Ovary (tissue), 7 donors: ENCODE measurements at regions not wholly inside any gene's neighbourhood (a gene's known extent, or its start where the extent isn't known, plus 50 kb on each side); places are given as distances from the start of the nearest gene placed in this dataset.

Experiments
- DNase-seq, 5 donors: peaks; one replicate each; pipeline ENCODE4 v3.0.0-alpha.2; 2019 to 2020
- H3K27ac ChIP-seq, 2 donors: fragments of 200-600 bp; one replicate each; pipeline versions ENCODE4 v1.5.1 to v1.8.0; 2019 to 2022
- H3K27me3 ChIP-seq: fragments of 200-600 bp; one replicate; pipeline ENCODE4 v1.8.0; 2022
- H3K36me3 ChIP-seq: fragments of 200-600 bp; sonication (generic); one replicate; pipeline ENCODE4 v1.5.1; 2019
- H3K4me1 ChIP-seq: one replicate; pipeline ENCODE4 v1.8.1; 2013; ENCODE audit warnings: mild to moderate bottlenecking, moderate library complexity; ENCODE audit not compliant: insufficient read depth
- H3K4me3 ChIP-seq: fragments of 200-600 bp; sonication (generic); one replicate; pipeline ENCODE4 v1.5.1; 2017
- H3K9me3 ChIP-seq, 2 donors: fragments of 200-600 bp in 1 of 2; sonication (generic) in 1 of 2; one replicate each; pipeline versions ENCODE4 v1.5.1 to v1.8.1; 2013 to 2019; ENCODE audit warnings: mild to moderate bottlenecking in 1 of 2, moderate library complexity in 1 of 2
- EP300 ChIP-seq: sonication (generic); formaldehyde crosslinking; IDR thresholded peaks from one replicate; pipeline ENCODE4 v1.6.1; 2017; ENCODE audit warnings: antibody characterized with exemption
- POLR2A ChIP-seq: fragments of 450-650 bp; IDR thresholded peaks from one replicate; pipeline ENCODE4 v1.6.1; 2017; ENCODE audit warnings: antibody characterized with exemption, mild to moderate bottlenecking, moderate library complexity
- WGBS, 3 donors: extraction: QIAGEN DNeasy Blood & Tissue Kit in 1 of 3; methylation state at CpG; one replicate each; pipeline versions ENCODE4 v1.1.5 to v1.1.7; 2013 to 2017; 5-methylcytosine and 5-hydroxymethylcytosine counted together
- intact Hi-C, 4 donors: fragments of 100-400 bp; cut with DNase I; formaldehyde crosslinking; loops; one replicate each; pipeline versions ENCODE4 v1.11.0 to v1.15.1; 2022 to 2023
- TF ChIP-seq, protein P1 (sequence below), 3 donors: fragments of 450-650 bp in 2 of 3; fragments of 200-600 bp in 1 of 3; IDR thresholded peaks; one replicate each; pipeline versions ENCODE4 v1.5.1 to v1.8.0; 2016 to 2022; ENCODE audit warnings: antibody characterized with exemption in 3 of 3, mild to moderate bottlenecking in 1 of 3
- donor health status: DM: no; HTN: no; CAD: no; lungs with moderate emphysema.
- donor health status: DM: no; HTN: no; CAD: no.
- donor health status: Bipolar disorder and iron deficiency.
- donor health status: DM: no; HTN: no; CAD: no.
- donor health status: DM: yes; HTN: yes; CAD: no.

DNA sequence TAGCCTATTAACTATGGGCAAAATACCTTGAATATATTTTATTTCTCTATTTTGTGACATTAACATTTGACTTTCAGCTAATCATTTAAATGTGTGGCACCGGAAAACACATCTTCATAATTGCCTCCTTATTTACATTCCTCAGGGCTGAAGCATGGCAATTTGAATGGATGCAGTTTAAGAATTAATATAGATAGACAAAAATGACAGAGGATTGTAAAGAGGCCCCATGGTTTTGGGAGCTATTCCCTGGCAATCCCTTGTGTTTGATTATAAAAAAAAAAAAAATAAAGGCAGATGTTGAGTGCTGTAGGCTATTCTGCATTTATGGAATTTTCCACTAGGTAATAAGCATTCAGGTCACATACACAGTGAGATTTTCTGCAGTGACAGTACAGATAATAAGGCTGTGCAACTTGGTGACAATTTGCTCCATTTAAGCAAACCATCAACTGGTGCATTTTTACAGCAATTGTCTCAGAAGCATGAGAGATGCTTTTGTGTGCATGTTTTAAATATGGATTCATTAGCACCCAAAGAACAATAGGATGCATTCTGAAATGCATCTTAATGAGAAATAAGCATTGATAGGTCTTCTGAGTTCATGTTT is 123.2 kb upstream of the SLC38A4 start:
- H3K9me3 ChIP-seq = no peaks in the 10 kb centered on the region
- H3K27ac ChIP-seq = no peak overlapping the region
- H3K4me3 ChIP-seq = no peak overlapping the region
- H3K36me3 ChIP-seq = no peaks in the 10 kb centered on the region
- no peak for DNase-seq
- no peaks in the 10 kb centered on the region for H3K4me1 ChIP-seq
- TF ChIP-seq, protein P1, sequence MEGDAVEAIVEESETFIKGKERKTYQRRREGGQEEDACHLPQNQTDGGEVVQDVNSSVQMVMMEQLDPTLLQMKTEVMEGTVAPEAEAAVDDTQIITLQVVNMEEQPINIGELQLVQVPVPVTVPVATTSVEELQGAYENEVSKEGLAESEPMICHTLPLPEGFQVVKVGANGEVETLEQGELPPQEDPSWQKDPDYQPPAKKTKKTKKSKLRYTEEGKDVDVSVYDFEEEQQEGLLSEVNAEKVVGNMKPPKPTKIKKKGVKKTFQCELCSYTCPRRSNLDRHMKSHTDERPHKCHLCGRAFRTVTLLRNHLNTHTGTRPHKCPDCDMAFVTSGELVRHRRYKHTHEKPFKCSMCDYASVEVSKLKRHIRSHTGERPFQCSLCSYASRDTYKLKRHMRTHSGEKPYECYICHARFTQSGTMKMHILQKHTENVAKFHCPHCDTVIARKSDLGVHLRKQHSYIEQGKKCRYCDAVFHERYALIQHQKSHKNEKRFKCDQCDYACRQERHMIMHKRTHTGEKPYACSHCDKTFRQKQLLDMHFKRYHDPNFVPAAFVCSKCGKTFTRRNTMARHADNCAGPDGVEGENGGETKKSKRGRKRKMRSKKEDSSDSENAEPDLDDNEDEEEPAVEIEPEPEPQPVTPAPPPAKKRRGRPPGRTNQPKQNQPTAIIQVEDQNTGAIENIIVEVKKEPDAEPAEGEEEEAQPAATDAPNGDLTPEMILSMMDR (IDR thresholded peaks at IDR 0.05) = no peak
- TF ChIP-seq EP300 (no peak), POLR2A (no peak)
- intact Hi-C loops = no loop called here
- H3K27me3 ChIP-seq = no peaks in the 10 kb centered on the region
- WGBS, 3 donors = 32 to 55% (median 43%) methylated on average over 1 of the region's 1 CpG

DNA sequence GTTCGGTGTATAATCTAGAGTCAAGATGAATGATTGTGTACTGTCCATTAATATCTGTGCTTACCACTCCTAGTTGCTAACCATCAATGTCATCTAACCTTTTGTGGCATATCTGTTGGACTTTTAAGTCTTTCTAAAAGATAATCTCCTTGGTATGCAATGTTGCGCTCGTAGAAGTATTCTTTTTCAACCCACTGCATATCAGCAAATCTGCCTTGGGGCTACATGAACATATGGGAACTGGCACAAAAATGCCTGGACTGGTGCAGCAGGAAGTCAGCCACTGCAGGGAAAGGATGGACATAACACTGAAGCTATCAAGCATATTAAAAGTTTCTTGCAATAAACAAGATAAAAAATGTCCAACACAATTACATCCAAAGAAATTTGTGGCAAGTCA is 124.3 kb upstream of the SLC38A4 start:
- TF ChIP-seq, protein P1 (IDR thresholded peaks at IDR 0.05) = no peak
- TF ChIP-seq EP300 = no peak
- TF ChIP-seq POLR2A = no peak
- H3K9me3 ChIP-seq = no peaks in the 10 kb centered on the region
- WGBS, 3 donors = 84 to 89% (median 85%) methylated on average over 3 of the region's 3 CpGs
- intact Hi-C loops = no loop called here
- H3K27ac ChIP-seq = no peak overlapping the region
- H3K4me1 ChIP-seq = no peaks in the 10 kb centered on the region
- no peak overlapping the region for H3K4me3 ChIP-seq
- DNase-seq = no peak
- no peaks in the 10 kb centered on the region for H3K27me3 ChIP-seq
- no peaks in the 10 kb centered on the region for H3K36me3 ChIP-seq

DNA sequence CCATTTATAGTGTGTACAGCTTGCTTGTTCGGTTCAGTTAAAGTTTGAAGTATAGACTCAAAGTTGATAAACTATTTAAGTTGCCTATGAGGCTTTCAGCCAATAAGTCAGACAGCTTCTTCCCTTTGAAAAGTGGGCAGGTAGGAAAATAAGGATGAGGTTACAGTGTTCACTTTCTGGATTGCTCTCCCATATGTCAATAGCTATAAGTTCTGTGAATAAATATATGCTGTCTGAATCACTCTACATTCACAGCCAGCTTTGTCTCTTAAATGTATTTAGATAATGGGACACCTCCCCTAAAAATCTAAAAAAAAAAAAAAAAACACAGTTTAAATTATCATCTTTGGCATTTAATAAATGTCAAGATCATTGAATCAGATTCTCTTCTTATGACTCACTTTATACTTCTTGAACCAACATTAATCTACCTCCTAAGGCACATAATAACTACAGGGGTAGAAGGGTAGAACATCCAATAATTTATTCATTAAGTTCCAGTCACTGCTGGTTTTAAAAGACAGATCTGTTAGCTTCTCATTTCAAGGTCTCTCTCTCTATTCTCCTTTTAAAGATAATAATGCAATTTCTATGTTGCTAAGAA is 126.4 kb upstream of the PCED1B start:
- H3K27ac ChIP-seq = no peak overlapping the region
- no peak for TF ChIP-seq EP300
- no peak for TF ChIP-seq POLR2A
- TF ChIP-seq, protein P1 (IDR thresholded peaks at IDR 0.05) = no peak
- WGBS, 3 donors = 57 to 70% (median 65%) methylated on average over 1 of the region's 1 CpG
- no peaks in the 10 kb centered on the region for H3K9me3 ChIP-seq
- intact Hi-C loops = no loop called here
- no peak for DNase-seq
- no peak overlapping the region for H3K4me3 ChIP-seq
- no peaks in the 10 kb centered on the region for H3K36me3 ChIP-seq
- no peaks in the 10 kb centered on the region for H3K27me3 ChIP-seq
- H3K4me1 ChIP-seq = no peaks in the 10 kb centered on the region

DNA sequence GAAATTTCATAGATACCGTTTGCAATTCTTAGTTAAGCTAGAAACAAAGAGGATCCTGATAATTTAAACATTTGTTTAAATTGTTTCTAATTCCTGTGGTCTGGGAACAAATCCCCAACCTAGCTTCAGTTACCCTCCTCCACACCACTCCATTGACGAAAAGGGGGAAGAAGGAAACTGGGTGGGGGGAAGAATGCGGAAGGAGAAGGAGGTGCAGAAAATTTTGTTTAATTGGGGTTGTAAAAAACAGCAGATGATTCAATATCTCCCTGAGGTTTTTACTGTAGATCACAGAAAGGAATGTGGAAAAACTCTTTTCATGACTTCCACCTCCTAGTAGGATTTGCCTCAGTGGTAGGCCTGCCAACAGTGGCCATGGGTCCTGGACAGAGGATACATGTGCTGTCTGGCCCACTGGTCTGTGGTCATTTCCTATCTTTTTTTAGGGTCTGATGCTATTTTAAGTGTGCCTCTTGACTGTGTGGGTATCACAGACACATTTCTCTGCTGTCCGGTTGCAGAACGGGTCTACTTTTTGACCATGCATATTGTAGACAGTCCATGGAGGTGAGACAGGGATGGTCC is 122.9 kb upstream of the PCED1B start:
- Histone ChIP-seq H3K36me3 (no peaks in the 10 kb centered on the region), H3K27ac (no peak overlapping the region), H3K4me1 (no peaks in the 10 kb centered on the region), H3K27me3 (no peaks in the 10 kb centered on the region), H3K4me3 (no peak overlapping the region), H3K9me3 (no peaks in the 10 kb centered on the region)
- 24 to 46% (median 33%) methylated on average over 5 of the region's 5 CpGs for WGBS, 3 donors
- intact Hi-C loops = no loop called here
- TF ChIP-seq POLR2A (no peak), EP300 (no peak)
- TF ChIP-seq, protein P1 (IDR thresholded peaks at IDR 0.05) = no peak
- no peak for DNase-seq
